ENCODE measurements at regions not wholly inside any gene's neighbourhood (a gene's known extent, or its start where the extent isn't known, plus 50 kb on each side); places are given as distances from the start of the nearest gene placed in this dataset.

DNA sequence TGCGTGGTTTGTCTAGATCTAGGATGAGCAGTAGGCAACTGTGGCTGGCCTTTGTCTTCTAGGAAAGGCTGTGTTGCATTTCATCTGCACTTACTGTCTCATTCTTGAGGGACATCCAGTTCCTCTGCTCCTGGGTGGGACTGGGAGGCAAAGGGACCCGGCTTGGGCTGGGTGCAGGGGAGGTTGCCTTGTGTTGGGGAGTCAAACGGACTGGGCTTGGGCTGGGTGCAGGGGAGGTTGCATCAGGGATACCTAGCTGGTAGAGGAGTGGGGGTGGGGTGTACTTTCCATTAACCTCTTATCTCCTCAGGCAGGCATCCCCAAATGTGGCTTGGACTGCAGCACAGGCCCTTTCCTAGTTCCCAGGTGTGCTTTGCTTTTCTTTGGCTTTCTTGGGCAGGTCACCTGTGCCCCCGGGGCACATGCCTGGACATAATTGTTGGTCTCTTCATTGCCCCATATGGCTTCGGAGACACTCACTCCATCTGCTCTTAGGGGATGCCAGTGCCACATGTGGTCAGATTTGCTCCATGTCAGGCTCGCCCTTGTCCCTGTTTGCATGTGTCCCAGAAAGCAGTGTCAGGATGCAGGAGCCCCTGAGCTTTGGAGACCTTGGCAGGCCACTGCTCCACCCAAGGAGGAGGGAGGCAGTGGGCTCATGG, 1682.9 kb downstream of the TP53TG3F start:
- Histone ChIP-seq H3K27ac (ENCODE audit: low read length) (no peak overlapping the region), H2AFZ (ENCODE audit: low read length) (no peak overlapping the region), H3K9me3 (ENCODE audit: low read length) (no peaks in the 10 kb centered on the region), H3K4me2 (ENCODE audit: low read length) (no peak overlapping the region), H3K9me2 (replicated peaks; ENCODE audit: low read length) (no peaks in the 10 kb centered on the region), H3K4me1 (ENCODE audit: insufficient read depth, low read length) (no peaks in the 10 kb centered on the region), H3F3A (ENCODE audit: low read length, unreplicated experiment) (no peaks in the 10 kb centered on the region), H3K4me3 (ENCODE audit: low read length) (no peak overlapping the region), H3K36me3 (ENCODE audit: low read depth, low read length) (no peaks in the 10 kb centered on the region), H3K79me2 (ENCODE audit: low read length) (no peaks in the 10 kb centered on the region), H3K27me3 (ENCODE audit: low read length) (no peaks in the 10 kb centered on the region), H4K20me1 (ENCODE audit: low read length) (no peaks in the 10 kb centered on the region), H3K9ac (ENCODE audit: low read length) (no peak overlapping the region)
- ATAC-seq = no peak
- no TSS peak for BruUV-seq (replicated peaks)
- ChIA-PET CTCF (no interaction called here), POLR2A (ENCODE audit: unreplicated experiment) (no interaction called here)
- no peak for DNase-seq
- intact Hi-C loops (cut with micrococcal nuclease) = no loop called here
- TF ChIP-seq, protein P1, sequence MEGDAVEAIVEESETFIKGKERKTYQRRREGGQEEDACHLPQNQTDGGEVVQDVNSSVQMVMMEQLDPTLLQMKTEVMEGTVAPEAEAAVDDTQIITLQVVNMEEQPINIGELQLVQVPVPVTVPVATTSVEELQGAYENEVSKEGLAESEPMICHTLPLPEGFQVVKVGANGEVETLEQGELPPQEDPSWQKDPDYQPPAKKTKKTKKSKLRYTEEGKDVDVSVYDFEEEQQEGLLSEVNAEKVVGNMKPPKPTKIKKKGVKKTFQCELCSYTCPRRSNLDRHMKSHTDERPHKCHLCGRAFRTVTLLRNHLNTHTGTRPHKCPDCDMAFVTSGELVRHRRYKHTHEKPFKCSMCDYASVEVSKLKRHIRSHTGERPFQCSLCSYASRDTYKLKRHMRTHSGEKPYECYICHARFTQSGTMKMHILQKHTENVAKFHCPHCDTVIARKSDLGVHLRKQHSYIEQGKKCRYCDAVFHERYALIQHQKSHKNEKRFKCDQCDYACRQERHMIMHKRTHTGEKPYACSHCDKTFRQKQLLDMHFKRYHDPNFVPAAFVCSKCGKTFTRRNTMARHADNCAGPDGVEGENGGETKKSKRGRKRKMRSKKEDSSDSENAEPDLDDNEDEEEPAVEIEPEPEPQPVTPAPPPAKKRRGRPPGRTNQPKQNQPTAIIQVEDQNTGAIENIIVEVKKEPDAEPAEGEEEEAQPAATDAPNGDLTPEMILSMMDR (conservative IDR thresholded peaks at IDR 0.05; ENCODE audit: low read depth, low read length) = no peak
- TF ChIP-seq EZH2 (IDR thresholded peaks at IDR 0.05; ENCODE audit: low read length, unreplicated experiment) (no peak), EZH2phosphoT487 (IDR thresholded peaks at IDR 0.05; ENCODE audit: borderline replicate concordance, low read length) (no peak)

DNA sequence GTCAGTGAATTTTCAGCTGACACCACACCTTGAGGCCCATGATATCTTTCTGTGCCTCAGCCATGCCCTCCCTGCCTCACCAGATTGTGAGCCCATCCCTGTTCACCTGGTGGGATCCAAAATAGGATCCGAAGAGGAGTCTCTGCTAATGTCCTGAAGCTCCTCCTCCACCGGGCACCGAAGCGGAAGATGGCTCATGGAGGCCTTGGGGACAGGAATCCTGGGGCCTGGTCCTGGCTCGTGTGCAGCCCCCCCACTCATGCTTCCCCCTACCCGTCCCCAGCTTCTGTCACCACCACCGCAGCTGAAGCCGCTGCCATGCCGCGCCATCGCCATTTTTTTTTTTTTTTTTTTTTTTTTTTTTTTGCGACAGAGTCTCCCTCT, 1683.4 kb downstream of the TP53TG3F start:
- Histone ChIP-seq H3K4me1 (ENCODE audit: insufficient read depth, low read length) (no peaks in the 10 kb centered on the region), H3K4me2 (ENCODE audit: low read length) (no peak overlapping the region), H3K79me2 (ENCODE audit: low read length) (no peaks in the 10 kb centered on the region), H3K9ac (ENCODE audit: low read length) (no peak overlapping the region), H3K9me3 (ENCODE audit: low read length) (no peaks in the 10 kb centered on the region), H3K9me2 (replicated peaks; ENCODE audit: low read length) (no peaks in the 10 kb centered on the region), H3F3A (ENCODE audit: low read length, unreplicated experiment) (no peaks in the 10 kb centered on the region), H2AFZ (ENCODE audit: low read length) (no peak overlapping the region), H3K27me3 (ENCODE audit: low read length) (no peaks in the 10 kb centered on the region), H3K36me3 (ENCODE audit: low read depth, low read length) (no peaks in the 10 kb centered on the region), H3K27ac (ENCODE audit: low read length) (no peak overlapping the region), H4K20me1 (ENCODE audit: low read length) (no peaks in the 10 kb centered on the region), H3K4me3 (ENCODE audit: low read length) (no peak overlapping the region)
- CTCF ChIA-PET = no interaction called here
- TF ChIP-seq EZH2phosphoT487 (IDR thresholded peaks at IDR 0.05; ENCODE audit: borderline replicate concordance, low read length) (no peak), EZH2 (IDR thresholded peaks at IDR 0.05; ENCODE audit: low read length, unreplicated experiment) (no peak)
- TF ChIP-seq, protein P1 (conservative IDR thresholded peaks at IDR 0.05; ENCODE audit: low read depth, low read length) = no peak
- BruUV-seq (replicated peaks) = no TSS peak
- ATAC-seq (no peak), DNase-seq (no peak)
- POLR2A ChIA-PET (ENCODE audit: unreplicated experiment) = no interaction called here
- intact Hi-C loops (cut with micrococcal nuclease) = no loop called here

DNA sequence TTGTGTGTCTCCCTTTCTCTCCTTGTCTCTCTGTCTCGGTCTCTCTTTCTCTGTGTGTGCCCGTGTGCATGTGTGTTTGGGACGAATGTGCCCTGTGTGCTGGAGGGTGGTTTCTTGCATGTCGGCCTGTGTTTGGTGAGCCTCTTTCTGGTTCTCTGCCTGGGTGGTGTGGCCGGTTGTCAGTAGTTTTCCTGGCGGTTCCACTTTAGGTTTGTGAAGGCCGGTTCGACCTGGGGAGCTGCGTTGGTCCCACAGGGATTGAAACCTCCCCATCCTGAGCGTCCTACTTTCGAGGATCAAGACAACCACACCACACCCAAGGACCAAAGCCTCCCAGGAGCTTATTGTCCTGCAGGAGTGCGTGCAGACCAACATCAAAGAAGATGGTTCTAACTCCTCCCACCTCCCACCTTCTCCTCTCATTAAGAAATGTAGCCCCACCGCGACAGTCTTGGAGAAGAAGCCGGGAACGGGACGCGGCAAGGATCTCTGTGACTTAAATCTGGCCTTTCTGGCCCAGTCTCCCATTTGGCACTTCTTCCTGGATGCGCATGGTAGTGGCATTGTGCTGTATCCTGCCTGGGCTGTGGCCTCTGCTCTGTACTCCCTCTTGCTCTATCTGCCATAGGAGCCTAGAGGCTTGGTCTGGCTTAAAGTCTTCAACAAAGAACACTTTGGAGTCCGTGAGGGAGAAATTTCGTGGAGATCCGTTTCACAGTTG, 1685.0 kb downstream of the TP53TG3F start:
- intact Hi-C loops (cut with micrococcal nuclease) = no loop called here
- POLR2A ChIA-PET (ENCODE audit: unreplicated experiment) = no interaction called here
- Histone ChIP-seq H3K4me1 (ENCODE audit: insufficient read depth, low read length) (no peaks in the 10 kb centered on the region), H3K27me3 (ENCODE audit: low read length) (no peaks in the 10 kb centered on the region), H3K9me3 (ENCODE audit: low read length) (no peaks in the 10 kb centered on the region), H3K4me3 (ENCODE audit: low read length) (no peak overlapping the region), H3K27ac (ENCODE audit: low read length) (no peak overlapping the region), H3K79me2 (ENCODE audit: low read length) (no peaks in the 10 kb centered on the region), H4K20me1 (ENCODE audit: low read length) (no peaks in the 10 kb centered on the region), H2AFZ (ENCODE audit: low read length) (no peak overlapping the region), H3F3A (ENCODE audit: low read length, unreplicated experiment) (no peaks in the 10 kb centered on the region), H3K4me2 (ENCODE audit: low read length) (no peak overlapping the region), H3K9ac (ENCODE audit: low read length) (no peak overlapping the region), H3K9me2 (replicated peaks; ENCODE audit: low read length) (no peaks in the 10 kb centered on the region), H3K36me3 (ENCODE audit: low read depth, low read length) (no peaks in the 10 kb centered on the region)
- TF ChIP-seq EZH2phosphoT487 (IDR thresholded peaks at IDR 0.05; ENCODE audit: borderline replicate concordance, low read length) = no peak
- TF ChIP-seq EZH2 (IDR thresholded peaks at IDR 0.05; ENCODE audit: low read length, unreplicated experiment) = no peak
- TF ChIP-seq, protein P1 (conservative IDR thresholded peaks at IDR 0.05; ENCODE audit: low read depth, low read length) = no peak
- ATAC-seq = no peak
- CTCF ChIA-PET = no interaction called here
- BruUV-seq (replicated peaks) = no TSS peak
- DNase-seq = no peak

All from PC-3 (cell line).